Posterior cingulate gyrus (tissue), 11 donors: ENCODE measurements at regions not wholly inside any gene's neighbourhood (a gene's known extent, or its start where the extent isn't known, plus 50 kb on each side); places are given as distances from the start of the nearest gene placed in this dataset.

ENCODE experiments used
- DNase-seq, 10 donors: peaks; one replicate each; pipeline versions ENCODE4 v3.0.0 to v3.0.0-alpha.2; 2020 to 2021; ENCODE audit warnings: mixed read lengths in 3 of 10
- intact Hi-C: fragments of 100-400 bp; cut with DNase I; formaldehyde crosslinking; loops from one replicate; pipeline ENCODE4 v1.15.1; 2023

- intact Hi-C loops = no loop called here
- no peak for DNase-seq
Observed at GRCh38 chr10:14396411-14397048, 65.8 kb upstream of the FRMD4A start.

GRCh38 chr10:14394179-14394578 is 63.5 kb upstream of the FRMD4A start:
- no peak for DNase-seq
- intact Hi-C loops = no loop called here

- no peak for DNase-seq
- intact Hi-C loops = no loop called here
Observed at GRCh38 chr10:14391342-14391741, 60.6 kb upstream of the FRMD4A start.

- no peak for DNase-seq
- intact Hi-C loops = no loop called here
Observed at GRCh38 chr10:14389981-14390590, 59.4 kb upstream of the FRMD4A start.

- intact Hi-C loops = loop anchor here (2.0 kb wide), 1 partner anchor 93 kb away; no protein-coding TSS in a partner anchor
- peak in 1 of 10 donors; percentile 65 for DNase-seq
Observed at GRCh38 chr10:14385596-14386593, 55.2 kb upstream of the FRMD4A start.

DNA sequence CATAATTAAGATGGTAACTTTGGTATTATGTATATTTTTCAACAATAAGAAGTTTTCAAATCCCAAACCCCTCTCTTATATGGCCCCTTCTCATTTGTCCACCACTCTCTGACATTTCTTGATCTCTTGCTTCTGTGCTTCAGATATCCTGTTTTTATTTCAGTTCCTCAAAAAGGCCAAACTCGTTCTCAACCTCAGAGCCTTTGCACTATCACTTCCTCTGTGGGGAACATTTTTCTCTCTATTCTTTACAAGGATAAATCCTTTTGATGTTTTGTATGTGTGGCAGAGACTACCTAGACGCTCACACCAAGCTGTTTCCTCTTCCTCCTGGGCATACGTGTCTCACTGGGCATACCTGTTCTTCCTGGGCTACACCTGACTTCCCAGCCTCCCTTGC is 54.2 kb upstream of the FRMD4A start:
- intact Hi-C loops = loop anchor here (2.0 kb wide), 1 partner anchor 94 kb away; no protein-coding TSS in a partner anchor
- no peak for DNase-seq

GRCh38 chr10:14384116-14384730 is 53.5 kb upstream of the FRMD4A start:
- no peak for DNase-seq
- intact Hi-C loops = loop anchor here (2.0 kb wide), 1 partner anchor 95 kb away; no protein-coding TSS in a partner anchor

- intact Hi-C loops = no loop called here
- DNase-seq = no peak
Observed at GRCh38 chr10:14383266-14383665, 52.5 kb upstream of the FRMD4A start.

- intact Hi-C loops = no loop called here
Observed at GRCh38 chr10:14382531-14382930, 51.8 kb upstream of the FRMD4A start.

GRCh38 chr10:14382022-14382421 is 51.3 kb upstream of the FRMD4A start:
- peak in 1 of 10 donors; percentile 68 for DNase-seq
- intact Hi-C loops = no loop called here

More at GRCh38 chr10:14382531-14382930, 51.8 kb upstream of the FRMD4A start:
- DNase-seq = no peak

GRCh38 chr10:14381475-14381874 is 50.8 kb upstream of the FRMD4A start:
- intact Hi-C loops = no loop called here
- DNase-seq = peak in 1 of 10 donors; percentile 4

GRCh38 chr10:14380746-14381145 is 50.0 kb upstream of the FRMD4A start:
- DNase-seq = no peak
- intact Hi-C loops = no loop called here
